Naive thymus-derived CD4-positive, alpha-beta T cell (primary cell): ENCODE measurements at regions not wholly inside any gene's neighbourhood (a gene's known extent, or its start where the extent isn't known, plus 50 kb on each side); places are given as distances from the start of the nearest gene placed in this dataset.
A peak's percentile ranks its signal among the peaks of the same experiment; 100 is the strongest.

Experiments used
- ATAC-seq: fragments of 150-1000 bp; cut with Tn5 transposase; 2 replicates; pipeline ENCODE4 v1.10.0; 2021; ENCODE audit warnings: mild to moderate bottlenecking, moderate library complexity
- CTCF ChIA-PET: fragments of 350-600 bp; sonication (Branson Sonifier 250); formaldehyde crosslinking; loops from one replicate; lab custom pipeline; 2021; ENCODE audit warnings: antibody characterized with exemption; lab: Charles Lee
- POLR2A ChIA-PET: fragments of 350-600 bp; sonication (Branson Sonifier 250); formaldehyde crosslinking; loops from one replicate; lab custom pipeline; 2021; ENCODE audit warnings: antibody characterized with exemption, inconsistent platforms; lab: Charles Lee
- DNase-seq, 9 donors: peaks; one replicate each; pipeline versions ENCODE4 v3.0.0 to v3.0.0-alpha.2; 2020 to 2022; ENCODE audit warnings: mixed read lengths in 1 of 9
- H3K27ac ChIP-seq: one replicate; pipeline ENCODE4 v1.7.0; 2013; ENCODE audit warnings: mild to moderate bottlenecking, low read depth, low read length, moderate library complexity
- H3K27me3 ChIP-seq, 2 donors: one replicate each; pipeline ENCODE4 v1.7.0; 2013; ENCODE audit warnings: low read length in 2 of 2, mild to moderate bottlenecking in 2 of 2, moderate library complexity in 2 of 2; ENCODE audit not compliant: control insufficient read depth in 2 of 2, insufficient read depth in 2 of 2
- H3K36me3 ChIP-seq, 3 experiments: 1 replicate in 2 of 3; 2 replicates in 1 of 3; pipeline ENCODE4 v1.7.0; 2013; ENCODE audit warnings: low read length in 3 of 3, mild to moderate bottlenecking in 3 of 3, moderate library complexity in 1 of 3; ENCODE audit not compliant: insufficient read depth in 3 of 3, control insufficient read depth in 2 of 3
- H3K4me1 ChIP-seq, 2 donors: one replicate each; pipeline ENCODE4 v1.7.0; 2013; ENCODE audit warnings: low read length in 2 of 2, mild to moderate bottlenecking in 2 of 2, moderate library complexity in 1 of 2; ENCODE audit not compliant: control insufficient read depth in 2 of 2, insufficient read depth in 2 of 2
- H3K4me3 ChIP-seq: 2 replicates; pipeline ENCODE4 v1.7.0; 2013; ENCODE audit warnings: mild to moderate bottlenecking, low read length
- H3K9me3 ChIP-seq, 3 experiments: 1 replicate in 2 of 3; 2 replicates in 1 of 3; pipeline ENCODE4 v1.7.0; 2013; ENCODE audit warnings: low read length in 3 of 3; ENCODE audit not compliant: control insufficient read depth in 2 of 3
- H3K27ac Mint-ChIP-seq, 9 donors: one replicate each; pipeline ENCODE4 v1.8.0; 2020 to 2022; ENCODE audit warnings: mixed read lengths in 9 of 9, mild to moderate bottlenecking in 8 of 9, moderate library complexity in 5 of 9, inconsistent platforms in 2 of 9
- H3K27me3 Mint-ChIP-seq, 5 donors: one replicate each; pipeline ENCODE4 v1.8.0; 2021 to 2022; ENCODE audit warnings: mixed read lengths in 5 of 5, mild to moderate bottlenecking in 1 of 5
- H3K36me3 Mint-ChIP-seq, 5 donors: one replicate each; pipeline ENCODE4 v1.8.0; 2020 to 2022; ENCODE audit warnings: mixed read lengths in 5 of 5, mild to moderate bottlenecking in 3 of 5, inconsistent platforms in 1 of 5
- H3K4me1 Mint-ChIP-seq, 7 donors: one replicate each; pipeline ENCODE4 v1.8.0; 2020 to 2022; ENCODE audit warnings: mixed read lengths in 7 of 7, mild to moderate bottlenecking in 3 of 7, inconsistent platforms in 1 of 7
- H3K4me3 Mint-ChIP-seq, 10 donors: one replicate each; pipeline ENCODE4 v1.8.0; 2020 to 2022; ENCODE audit warnings: mild to moderate bottlenecking in 10 of 10, mixed read lengths in 10 of 10, moderate library complexity in 6 of 10, inconsistent platforms in 2 of 10
- H3K9me3 Mint-ChIP-seq, 11 donors: one replicate each; pipeline ENCODE4 v1.8.0; 2020 to 2022; ENCODE audit warnings: mixed read lengths in 11 of 11, mild to moderate bottlenecking in 4 of 11, inconsistent platforms in 1 of 11, moderate library complexity in 1 of 11
- intact Hi-C, 2 donors: fragments of 100-400 bp; cut with micrococcal nuclease; formaldehyde crosslinking; loops; one replicate each; pipeline ENCODE4 v1.15.1; 2023

DNA sequence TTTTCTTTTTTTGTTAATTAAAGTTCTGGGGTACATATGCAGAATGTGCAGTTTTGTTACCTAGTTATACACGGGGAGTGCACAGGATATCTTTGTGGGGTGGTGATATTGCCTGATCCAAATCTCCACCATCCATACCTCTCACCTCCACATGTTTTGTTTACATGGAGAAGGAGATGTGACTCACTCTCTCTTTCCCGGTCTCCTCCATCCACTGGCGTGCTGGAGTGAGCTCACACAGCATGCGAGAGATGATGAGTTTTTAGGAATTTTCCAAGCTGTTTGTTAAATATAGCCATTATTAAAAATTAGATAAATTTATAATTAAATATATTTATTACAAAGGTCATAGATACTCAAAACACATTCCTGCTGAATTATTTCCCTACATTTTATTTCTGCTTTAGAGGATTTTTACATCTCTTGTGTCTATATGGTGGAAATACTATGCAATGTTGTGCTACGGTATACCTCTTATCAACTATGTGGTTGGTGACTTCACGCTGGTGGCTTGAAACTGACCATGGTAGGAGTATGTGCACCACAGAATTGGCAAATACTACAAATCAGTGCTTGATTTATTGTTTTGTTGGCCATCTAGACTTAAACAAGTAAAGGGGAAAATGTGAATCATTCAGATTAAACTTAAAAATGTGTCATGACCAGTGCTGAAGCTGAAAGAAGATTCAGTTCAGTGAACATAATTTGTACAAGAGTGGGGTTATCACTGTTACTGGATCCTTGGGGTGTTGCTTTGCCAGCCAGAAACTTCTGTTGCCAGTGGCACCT lies 107.9 kb upstream of the FAM180A start:
- Histone ChIP-seq H3K27me3 (no peaks in the 10 kb centered on the region), H3K4me1 (no peaks in the 10 kb centered on the region), H3K9me3 (no peaks in the 10 kb centered on the region), H3K36me3 (no peaks in the 10 kb centered on the region), H3K27ac (no peak overlapping the region), H3K4me3 (no peak overlapping the region)
- Mint-ChIP-seq H3K27ac (no peak overlapping the region), H3K4me3 (no peak overlapping the region), H3K9me3 (peaks cover 0 to 11% (median 2%) of the 10 kb centered on the region in 11 donors), H3K27me3 (peaks cover 0 to 30% (median 13%) of the 10 kb centered on the region in 5 donors), H3K4me1 (peaks cover 0 to 3% (median 0%) of the 10 kb centered on the region in 7 donors), H3K36me3 (no peaks in the 10 kb centered on the region)
- intact Hi-C loops = no loop called here
- POLR2A ChIA-PET = no interaction called here
- CTCF ChIA-PET = no interaction called here
- ATAC-seq = no peak
- DNase-seq = no peak

DNA sequence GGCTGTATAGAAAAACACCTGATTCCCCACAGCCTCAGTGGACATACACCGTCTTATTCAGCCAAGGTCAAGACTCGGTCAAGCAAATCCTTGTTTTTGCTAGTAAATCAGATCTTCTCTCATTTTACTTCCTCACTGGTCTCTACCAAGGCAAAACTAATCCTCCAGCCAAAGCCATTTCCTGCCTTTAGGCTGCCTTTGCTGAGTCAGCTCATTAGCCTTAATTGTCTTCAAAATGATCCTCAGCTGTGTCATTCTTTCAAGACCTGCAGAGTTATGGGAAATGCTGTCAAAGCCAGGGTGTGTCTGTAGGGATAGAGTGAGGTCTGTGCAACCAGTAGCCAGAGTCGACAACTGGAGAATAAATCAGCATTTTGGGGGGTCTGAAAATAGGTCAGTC lies 107.2 kb upstream of the FAM180A start:
- Mint-ChIP-seq H3K4me1 (peaks cover 0 to 3% (median 0%) of the 10 kb centered on the region in 7 donors), H3K4me3 (no peak overlapping the region), H3K36me3 (no peaks in the 10 kb centered on the region), H3K27me3 (peaks cover 0 to 28% (median 13%) of the 10 kb centered on the region in 5 donors), H3K27ac (peak overlapping the region in 1 of 9 donors; percentile 5), H3K9me3 (peaks cover 0 to 11% (median 2%) of the 10 kb centered on the region in 11 donors)
- POLR2A ChIA-PET = no interaction called here
- intact Hi-C loops = no loop called here
- no peaks in the 10 kb centered on the region for H3K9me3 ChIP-seq
- no peaks in the 10 kb centered on the region for H3K27me3 ChIP-seq
- ATAC-seq (no peak), DNase-seq (no peak)
- H3K36me3 ChIP-seq = no peaks in the 10 kb centered on the region
- H3K27ac ChIP-seq = no peak overlapping the region
- H3K4me3 ChIP-seq = no peak overlapping the region
- CTCF ChIA-PET = no interaction called here
- no peaks in the 10 kb centered on the region for H3K4me1 ChIP-seq

DNA sequence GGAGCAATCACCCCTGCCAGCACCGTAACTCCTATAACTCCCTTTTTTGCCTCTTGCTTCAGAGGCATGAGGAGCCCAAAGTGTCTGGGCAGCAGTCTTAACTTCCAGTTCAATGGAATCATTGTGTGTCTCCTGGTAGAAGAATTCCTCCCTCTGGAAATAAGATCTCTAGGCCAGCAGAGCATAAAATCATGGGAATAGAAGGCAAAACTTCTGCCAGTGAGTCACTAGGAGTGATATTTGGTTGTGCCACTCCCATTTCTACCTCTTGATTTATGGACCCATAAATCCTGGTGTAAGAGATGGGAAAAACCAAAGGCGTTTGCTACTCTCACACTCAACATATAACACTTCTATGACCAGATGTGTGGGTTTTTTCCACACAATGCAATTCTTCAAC lies 104.9 kb upstream of the FAM180A start:
- Histone ChIP-seq H3K27me3 (no peaks in the 10 kb centered on the region), H3K9me3 (no peaks in the 10 kb centered on the region), H3K4me1 (no peaks in the 10 kb centered on the region), H3K36me3 (no peaks in the 10 kb centered on the region), H3K27ac (no peak overlapping the region), H3K4me3 (no peak overlapping the region)
- POLR2A ChIA-PET = no interaction called here
- intact Hi-C loops = no loop called here
- CTCF ChIA-PET = no interaction called here
- Mint-ChIP-seq H3K4me1 (peaks cover 0 to 3% (median 0%) of the 10 kb centered on the region in 7 donors), H3K9me3 (peaks cover 0 to 11% (median 2%) of the 10 kb centered on the region in 11 donors), H3K36me3 (no peaks in the 10 kb centered on the region), H3K4me3 (no peak overlapping the region), H3K27ac (no peak overlapping the region), H3K27me3 (peaks cover 0 to 25% (median 13%) of the 10 kb centered on the region in 5 donors)
- ATAC-seq = no peak
- DNase-seq = no peak

DNA sequence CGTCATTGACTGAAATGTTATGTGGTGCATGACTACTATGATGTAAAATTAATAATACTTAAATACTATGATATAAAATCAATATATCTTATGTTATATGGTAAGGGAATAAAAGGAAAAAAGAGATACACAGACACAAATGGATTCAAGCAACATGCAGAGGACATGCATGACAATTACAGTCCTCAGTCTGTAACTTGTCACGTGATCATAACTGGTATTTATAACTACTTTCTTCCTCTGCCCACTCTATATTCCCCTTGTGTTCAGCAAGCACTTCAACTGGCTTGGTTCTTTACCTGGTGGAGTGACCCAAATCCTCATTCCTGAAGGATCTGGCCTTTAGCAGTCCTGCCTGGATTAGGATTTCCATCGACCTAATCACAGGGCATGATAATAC lies 104.4 kb upstream of the FAM180A start:
- H3K27ac Mint-ChIP-seq = no peak overlapping the region
- Histone ChIP-seq H3K9me3 (no peaks in the 10 kb centered on the region), H3K4me3 (no peak overlapping the region), H3K36me3 (no peaks in the 10 kb centered on the region), H3K27ac (no peak overlapping the region), H3K27me3 (no peaks in the 10 kb centered on the region), H3K4me1 (no peaks in the 10 kb centered on the region)
- ATAC-seq (no peak), DNase-seq (no peak)
- H3K9me3 Mint-ChIP-seq = peaks cover 0 to 11% (median 2%) of the 10 kb centered on the region in 11 donors
- H3K27me3 Mint-ChIP-seq = peaks cover 0 to 25% (median 13%) of the 10 kb centered on the region in 5 donors
- ChIA-PET POLR2A (no interaction called here), CTCF (no interaction called here)
- no peaks in the 10 kb centered on the region for H3K36me3 Mint-ChIP-seq
- no peak overlapping the region for H3K4me3 Mint-ChIP-seq
- H3K4me1 Mint-ChIP-seq = peaks cover 0 to 3% (median 0%) of the 10 kb centered on the region in 7 donors
- intact Hi-C loops = no loop called here

DNA sequence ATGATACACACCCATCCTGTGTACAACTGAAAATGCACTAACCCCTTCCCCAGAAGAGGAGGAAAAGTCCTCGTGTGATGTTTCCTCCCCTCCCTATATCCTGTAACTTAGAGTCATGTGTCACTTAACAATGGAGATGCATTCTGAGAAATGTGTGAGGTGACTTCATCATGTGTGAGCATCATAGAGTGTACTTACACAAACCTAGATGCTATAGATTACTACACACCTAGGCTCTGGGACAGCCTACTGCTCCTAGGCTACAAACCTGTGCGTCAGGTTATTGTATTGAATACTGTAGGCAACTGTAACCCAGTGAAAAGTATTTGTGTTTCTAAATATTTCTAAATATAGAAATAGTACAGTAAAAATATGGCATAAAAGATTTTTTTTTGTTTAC lies 98.6 kb upstream of the FAM180A start:
- H3K36me3 Mint-ChIP-seq = no peaks in the 10 kb centered on the region
- ATAC-seq (no peak), DNase-seq (no peak)
- H3K9me3 Mint-ChIP-seq = peaks cover 0 to 7% (median 1%) of the 10 kb centered on the region in 11 donors
- Histone ChIP-seq H3K4me3 (no peak overlapping the region), H3K27ac (no peak overlapping the region), H3K9me3 (no peaks in the 10 kb centered on the region), H3K4me1 (peaks cover 0 to 3% of the 10 kb centered on the region in 2 donors), H3K27me3 (no peaks in the 10 kb centered on the region), H3K36me3 (no peaks in the 10 kb centered on the region)
- intact Hi-C loops = no loop called here
- H3K4me1 Mint-ChIP-seq = peaks cover 0 to 4% (median 0%) of the 10 kb centered on the region in 7 donors
- H3K27me3 Mint-ChIP-seq = peaks cover 0 to 5% (median 0%) of the 10 kb centered on the region in 5 donors
- no peak overlapping the region for H3K4me3 Mint-ChIP-seq
- POLR2A ChIA-PET = no interaction called here
- H3K27ac Mint-ChIP-seq = no peak overlapping the region
- CTCF ChIA-PET = no interaction called here

DNA sequence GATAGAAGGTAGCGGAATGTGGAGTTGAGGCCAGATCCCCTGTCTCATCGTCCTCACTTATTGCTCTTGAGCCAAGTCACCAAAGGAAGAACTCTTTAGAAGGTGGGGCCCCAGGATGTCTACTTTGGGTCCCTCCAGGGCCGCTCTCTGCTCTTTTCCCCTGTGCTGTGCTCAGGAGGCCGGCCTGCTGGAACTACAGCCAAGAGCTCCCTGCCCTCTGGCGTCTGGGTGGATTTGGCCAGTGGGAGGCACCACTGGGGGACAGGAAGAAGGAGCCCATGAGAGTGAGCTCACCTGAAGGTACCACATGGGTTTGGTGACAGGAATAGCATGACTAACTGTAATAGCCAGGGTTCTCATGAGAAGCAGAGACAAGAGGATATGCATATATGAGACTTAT lies 97.7 kb upstream of the FAM180A start:
- Histone ChIP-seq H3K27me3 (no peaks in the 10 kb centered on the region), H3K4me1 (peaks cover 0 to 5% of the 10 kb centered on the region in 2 donors), H3K36me3 (no peaks in the 10 kb centered on the region), H3K4me3 (no peak overlapping the region), H3K27ac (no peak overlapping the region), H3K9me3 (no peaks in the 10 kb centered on the region)
- ATAC-seq (no peak), DNase-seq (no peak)
- CTCF ChIA-PET = no interaction called here
- Mint-ChIP-seq H3K9me3 (peaks cover 0 to 2% (median 0%) of the 10 kb centered on the region in 11 donors), H3K4me3 (no peak overlapping the region), H3K27me3 (peaks cover 0 to 4% (median 0%) of the 10 kb centered on the region in 5 donors), H3K4me1 (peaks cover 0 to 4% (median 0%) of the 10 kb centered on the region in 7 donors), H3K36me3 (no peaks in the 10 kb centered on the region), H3K27ac (no peak overlapping the region)
- POLR2A ChIA-PET = no interaction called here
- intact Hi-C loops = no loop called here
